GM06990 (cell line): ENCODE measurements at regions not wholly inside any gene's neighbourhood (a gene's known extent, or its start where the extent isn't known, plus 50 kb on each side); places are given as distances from the start of the nearest gene placed in this dataset.
"Not testable (repeated sequence)": the region's sequence is repeated elsewhere in the genome, so short reads cannot be mapped to it uniquely, and the experiment has no call there.

Source experiments
- DNase-seq: peaks from one replicate; pipeline ENCODE4 v3.0.0-alpha.2; 2011; ENCODE audit not compliant: insufficient read length; ENCODE audit errors: extremely low read depth
- H3K27me3 ChIP-seq: replicated peaks from 2 replicates; pipeline ENCODE4 v1.6.0; 2011; ENCODE audit warnings: low read length; ENCODE audit not compliant: control insufficient read depth, insufficient read depth
- H3K36me3 ChIP-seq: 2 replicates; pipeline ENCODE4 v1.5.1; 2011; ENCODE audit warnings: low read length; ENCODE audit not compliant: control insufficient read depth, insufficient read depth
- H3K4me3 ChIP-seq: replicated peaks from 2 replicates; pipeline ENCODE4 v1.5.1; 2011; ENCODE audit warnings: low read depth, mild to moderate bottlenecking, control low read depth, low read length
- CTCF ChIP-seq: IDR thresholded peaks from 2 replicates; pipeline ENCODE4 v1.5.1; 2011; ENCODE audit warnings: low read length, control low read depth, mild to moderate bottlenecking, inconsistent platforms; ENCODE audit not compliant: insufficient read depth, poor library complexity, severe bottlenecking

- DNase-seq, result no peak
- TF ChIP-seq CTCF, result no peak
- Histone ChIP-seq H3K27me3 (no peaks in the 10 kb centered on the region), H3K4me3 (no peak overlapping the region), H3K36me3 (no peaks in the 10 kb centered on the region)
Measured at GRCh38 chr7:22040923-22041595, 95.4 kb upstream of the CDCA7L start.

- Histone ChIP-seq H3K27me3 (no peaks in the 10 kb centered on the region), H3K36me3 (no peaks in the 10 kb centered on the region), H3K4me3 (no peak overlapping the region)
- DNase-seq, result no peak
- no peak for TF ChIP-seq CTCF
Measured at GRCh38 chr7:22039670-22040069, 94.0 kb upstream of the CDCA7L start.

- H3K27me3 ChIP-seq, H3K4me3 ChIP-seq, H3K36me3 ChIP-seq, DNase-seq: not testable (repeated sequence)
Measured at GRCh38 chr7:22032356-22032755, 86.7 kb upstream of the CDCA7L start.

GRCh38 chr7:22028656-22029055 is 83.0 kb upstream of the CDCA7L start:
- H3K27me3 ChIP-seq, H3K4me3 ChIP-seq, H3K36me3 ChIP-seq, DNase-seq: not testable (repeated sequence)

- Histone ChIP-seq H3K36me3 (no peaks in the 10 kb centered on the region), H3K27me3 (peaks cover under 1% of the 10 kb centered on the region; the same call in 1 of the 2 replicates), H3K4me3 (no peak overlapping the region)
- no peak for DNase-seq
- no peak for TF ChIP-seq CTCF
Measured at GRCh38 chr7:22027475-22027874, 81.8 kb upstream of the CDCA7L start.

GRCh38 chr7:22025983-22026382 is 80.3 kb upstream of the CDCA7L start:
- Histone ChIP-seq H3K4me3 (no peak overlapping the region), H3K27me3 (peaks cover 2% of the 10 kb centered on the region; the same call in 1 of the 2 replicates), H3K36me3 (no peaks in the 10 kb centered on the region)
- no peak for TF ChIP-seq CTCF
- no peak for DNase-seq

- no peak overlapping the region for H3K4me3 ChIP-seq
- H3K27me3 ChIP-seq, result peaks cover 2% of the 10 kb centered on the region; the same call in 1 of the 2 replicates
- no peak for DNase-seq
- no peaks in the 10 kb centered on the region for H3K36me3 ChIP-seq
- no peak for TF ChIP-seq CTCF
Measured at GRCh38 chr7:22025075-22025474, 79.4 kb upstream of the CDCA7L start.
